ENCODE measurements at regions not wholly inside any gene's neighbourhood (a gene's known extent, or its start where the extent isn't known, plus 50 kb on each side); places are given as distances from the start of the nearest gene placed in this dataset.

- FAIRE-seq (no peak), ATAC-seq (no peak), DNase-seq (ENCODE audit: low read depth in 1 of 2, low spot score in 1 of 2) (no peak)
- Histone ChIP-seq H3K4me3 (no peak overlapping the region), H3K27ac (no peak overlapping the region), H3K4me1 (no peaks in the 10 kb centered on the region), H3K9me3 (no peaks in the 10 kb centered on the region), H3K4me2 (no peak overlapping the region)
- CTCF ChIA-PET = no interaction called here
- 2% methylated on average over 6 of the region's 6 CpGs for WGBS (ENCODE audit: missing lambda C conversion rate)
- POLR2A ChIA-PET = no interaction called here
- TF ChIP-seq ATOH8 (CRISPR knock-in tag; IDR thresholded peaks at IDR 0.05; ENCODE audit: low read depth) = no peak
- TF ChIP-seq FOSL2 (IDR thresholded peaks at IDR 0.05) = no peak
- no peak for TF ChIP-seq FOSL2 (CRISPR knock-in tag; IDR thresholded peaks at IDR 0.05)
- no peak for TF ChIP-seq BHLHE40 (IDR thresholded peaks at IDR 0.05; ENCODE audit: low read depth, low read length)
Observed at GRCh38 chrX:91079342-91080114, 355.1 kb upstream of the PABPC5 start.

- ChIA-PET POLR2A (no interaction called here), CTCF (no interaction called here)
- TF ChIP-seq MAZ (IDR thresholded peaks at IDR 0.05; ENCODE audit: borderline replicate concordance, low read depth, low read length) (no peak), TFCP2L1 (CRISPR knock-in tag; IDR thresholded peaks at IDR 0.05) (no peak), NFE2L2 (conservative IDR thresholded peaks at IDR 0.05; ENCODE audit: low read length) (no peak), TP53 (CRISPR knock-in tag; IDR thresholded peaks at IDR 0.05) (no peak), BHLHE40 (IDR thresholded peaks at IDR 0.05; ENCODE audit: low read depth, low read length) (no peak), HES2 (IDR thresholded peaks at IDR 0.05) (no peak), FOSL2 (IDR thresholded peaks at IDR 0.05) (no peak), FOSL2 (CRISPR knock-in tag; IDR thresholded peaks at IDR 0.05) (no peak), RARB (CRISPR knock-in tag; IDR thresholded peaks at IDR 0.05) (no peak)
- Histone ChIP-seq H3K9me3 (no peaks in the 10 kb centered on the region), H3K4me2 (no peak overlapping the region), H3K27ac (no peak overlapping the region), H3K4me3 (no peak overlapping the region), H3K4me1 (no peaks in the 10 kb centered on the region)
- no peak for DNase-seq (ENCODE audit: low read depth in 1 of 2, low spot score in 1 of 2)
- ATAC-seq = no peak
- WGBS (ENCODE audit: missing lambda C conversion rate) = 0% methylated on average over 2 of the region's 2 CpGs
- no peak for FAIRE-seq
Observed at GRCh38 chrX:91080822-91081221, 353.8 kb upstream of the PABPC5 start.

GRCh38 chrX:91081873-91082272 is 352.8 kb upstream of the PABPC5 start:
- ChIA-PET CTCF (interaction anchor here (0.6 kb wide), 1 partner anchor 325 kb away, joined by 3 read pairs; no protein-coding TSS in a partner anchor), POLR2A (no interaction called here)
- Histone ChIP-seq H3K27ac (no peak overlapping the region), H3K4me1 (no peaks in the 10 kb centered on the region), H3K4me3 (no peak overlapping the region), H3K9me3 (no peaks in the 10 kb centered on the region), H3K4me2 (no peak overlapping the region)
- ATAC-seq (no peak), DNase-seq (ENCODE audit: low read depth in 1 of 2, low spot score in 1 of 2) (no peak), FAIRE-seq (no peak)
- TF ChIP-seq ELK1 (IDR thresholded peaks at IDR 0.05; ENCODE audit: low read depth, low read length) (no peak), ZSCAN20 (CRISPR knock-in tag; IDR thresholded peaks at IDR 0.05) (no peak), MYC (IDR thresholded peaks at IDR 0.05; ENCODE audit: borderline replicate concordance, low read length) (no peak), RARB (CRISPR knock-in tag; IDR thresholded peaks at IDR 0.05) (no peak), ATOH8 (CRISPR knock-in tag; IDR thresholded peaks at IDR 0.05; ENCODE audit: low read depth) (no peak), HOXA7 (CRISPR knock-in tag; IDR thresholded peaks at IDR 0.05) (no peak), BCL3 (IDR thresholded peaks at IDR 0.05) (no peak), CHD2 (IDR thresholded peaks at IDR 0.05; ENCODE audit: low read length, partially characterized antibody) (no peak), POLR2AphosphoS2 (conservative IDR thresholded peaks at IDR 0.05; ENCODE audit: low read length) (no peak), MAFK (IDR thresholded peaks at IDR 0.05; ENCODE audit: partially characterized antibody) (no peak), HOXB5 (CRISPR knock-in tag; IDR thresholded peaks at IDR 0.05) (no peak), CBX8 (IDR thresholded peaks at IDR 0.05) (no peak), HES2 (IDR thresholded peaks at IDR 0.05) (no peak), JUNB (IDR thresholded peaks at IDR 0.05) (no peak), NPAS2 (CRISPR knock-in tag; IDR thresholded peaks at IDR 0.05; ENCODE audit: borderline replicate concordance) (no peak), TP53 (CRISPR knock-in tag; IDR thresholded peaks at IDR 0.05) (no peak), ZNF302 (CRISPR knock-in tag; IDR thresholded peaks at IDR 0.05) (no peak), RNF2 (IDR thresholded peaks at IDR 0.05; ENCODE audit: borderline replicate concordance, low read depth) (no peak)
- no CpG with 5 or more reads among the region's 4 CpGs for WGBS (ENCODE audit: missing lambda C conversion rate)

Measured in A549 (cell line).